CD8-positive, alpha-beta memory T cell (primary cell): ENCODE measurements at regions not wholly inside any gene's neighbourhood (a gene's known extent, or its start where the extent isn't known, plus 50 kb on each side); places are given as distances from the start of the nearest gene placed in this dataset.

ENCODE experiments used
- CTCF ChIA-PET: fragments of 350-600 bp; sonication (Branson Sonifier 250); formaldehyde crosslinking; loops from one replicate; lab custom pipeline; 2021; ENCODE audit warnings: antibody characterized with exemption; lab: Charles Lee
- POLR2A ChIA-PET: fragments of 350-600 bp; sonication (Branson Sonifier 250); formaldehyde crosslinking; loops from one replicate; lab custom pipeline; 2021; ENCODE audit warnings: antibody characterized with exemption; lab: Charles Lee
- DNase-seq, 5 donors: peaks; one replicate each; pipeline versions ENCODE4 v3.0.0 to v3.0.0-alpha.2; 2020 to 2022; ENCODE audit warnings: mixed read lengths in 1 of 5
- H3K27ac ChIP-seq: one replicate; pipeline ENCODE4 v1.7.0; 2013; ENCODE audit warnings: low read depth, mild to moderate bottlenecking, low read length, moderate library complexity
- H3K27me3 ChIP-seq: 2 replicates; pipeline ENCODE4 v1.7.0; 2013; ENCODE audit warnings: low read length, mild to moderate bottlenecking; ENCODE audit not compliant: insufficient read depth, poor library complexity, severe bottlenecking
- H3K36me3 ChIP-seq: 2 replicates; pipeline ENCODE4 v1.7.0; 2013; ENCODE audit warnings: mild to moderate bottlenecking, low read length, moderate library complexity; ENCODE audit not compliant: insufficient read depth
- H3K4me1 ChIP-seq: 2 replicates; pipeline ENCODE4 v1.7.0; 2013; ENCODE audit warnings: mild to moderate bottlenecking, low read length, moderate library complexity; ENCODE audit not compliant: insufficient read depth
- H3K4me3 ChIP-seq: 2 replicates; pipeline ENCODE4 v1.7.0; 2013; ENCODE audit warnings: mild to moderate bottlenecking, low read length
- H3K9me3 ChIP-seq: 2 replicates; pipeline ENCODE4 v1.7.0; 2013; ENCODE audit warnings: mild to moderate bottlenecking, low read length
- H3K27ac Mint-ChIP-seq, 8 donors: one replicate each; pipeline ENCODE4 v1.8.0; 2020 to 2021; ENCODE audit warnings: mixed read lengths in 8 of 8, mild to moderate bottlenecking in 6 of 8, inconsistent platforms in 3 of 8, moderate library complexity in 3 of 8
- H3K27me3 Mint-ChIP-seq, 2 donors: one replicate each; pipeline ENCODE4 v1.8.0; 2020 to 2021; ENCODE audit warnings: mixed read lengths in 2 of 2, mild to moderate bottlenecking in 1 of 2, moderate library complexity in 1 of 2
- H3K36me3 Mint-ChIP-seq, 3 donors: one replicate each; pipeline ENCODE4 v1.8.0; 2020 to 2021; ENCODE audit warnings: mixed read lengths in 3 of 3, inconsistent platforms in 1 of 3, mild to moderate bottlenecking in 1 of 3
- H3K4me1 Mint-ChIP-seq, 3 donors: one replicate each; pipeline ENCODE4 v1.8.0; 2020 to 2021; ENCODE audit warnings: mixed read lengths in 3 of 3, inconsistent platforms in 1 of 3, mild to moderate bottlenecking in 1 of 3
- H3K4me3 Mint-ChIP-seq, 7 donors: one replicate each; pipeline ENCODE4 v1.8.0; 2020 to 2021; ENCODE audit warnings: mixed read lengths in 7 of 7, mild to moderate bottlenecking in 6 of 7, moderate library complexity in 4 of 7, inconsistent platforms in 2 of 7
- H3K9me3 Mint-ChIP-seq, 5 donors: one replicate each; pipeline ENCODE4 v1.8.0; 2020 to 2022; ENCODE audit warnings: mixed read lengths in 5 of 5, mild to moderate bottlenecking in 3 of 5, moderate library complexity in 2 of 5, inconsistent platforms in 1 of 5

DNA sequence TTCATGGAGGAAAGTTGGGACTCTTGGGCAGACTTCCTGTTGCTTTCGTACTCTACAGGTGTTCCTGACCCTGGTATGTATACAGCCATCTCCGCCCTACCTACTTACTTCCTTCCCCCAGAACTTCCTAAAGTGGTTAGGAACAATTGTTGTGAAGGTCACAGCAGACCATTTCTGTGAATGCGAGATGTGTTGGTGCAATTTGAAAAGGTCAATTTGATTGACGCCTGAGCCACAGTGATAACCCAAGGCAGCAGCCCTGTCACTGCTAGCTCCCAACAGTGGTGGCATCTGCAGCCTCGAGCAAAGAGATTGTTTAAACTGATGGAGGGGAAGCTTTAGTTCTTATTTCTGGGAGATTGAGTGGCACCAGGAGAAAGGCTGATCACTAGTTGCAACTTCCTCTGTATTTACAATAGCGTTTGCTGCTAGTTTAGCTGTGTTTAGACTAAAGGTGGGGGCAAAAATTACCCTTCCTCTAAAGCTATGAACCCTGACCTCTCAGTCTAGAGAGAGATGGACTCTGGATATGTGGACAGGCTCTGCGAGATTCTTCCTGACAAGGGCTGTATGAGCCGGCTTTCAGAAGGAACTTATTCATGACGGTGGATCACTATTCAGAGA is 78.3 kb upstream of the MAP4K3 start:
- POLR2A ChIA-PET = no interaction called here
- no peak overlapping the region for H3K27ac ChIP-seq
- no peaks in the 10 kb centered on the region for H3K27me3 ChIP-seq
- no peak overlapping the region for H3K4me3 Mint-ChIP-seq
- peaks cover 0 to 12% (median 2%) of the 10 kb centered on the region in 3 donors for H3K36me3 Mint-ChIP-seq
- no peaks in the 10 kb centered on the region for H3K27me3 Mint-ChIP-seq
- no peaks in the 10 kb centered on the region for H3K9me3 Mint-ChIP-seq
- peaks cover 2 to 9% (median 4%) of the 10 kb centered on the region in 3 donors for H3K4me1 Mint-ChIP-seq
- no peak overlapping the region for H3K27ac Mint-ChIP-seq
- CTCF ChIA-PET = no interaction called here
- DNase-seq = no peak
- H3K4me3 ChIP-seq = no peak overlapping the region
- H3K36me3 ChIP-seq = no peaks in the 10 kb centered on the region
- H3K4me1 ChIP-seq = no peaks in the 10 kb centered on the region
- H3K9me3 ChIP-seq = no peaks in the 10 kb centered on the region

DNA sequence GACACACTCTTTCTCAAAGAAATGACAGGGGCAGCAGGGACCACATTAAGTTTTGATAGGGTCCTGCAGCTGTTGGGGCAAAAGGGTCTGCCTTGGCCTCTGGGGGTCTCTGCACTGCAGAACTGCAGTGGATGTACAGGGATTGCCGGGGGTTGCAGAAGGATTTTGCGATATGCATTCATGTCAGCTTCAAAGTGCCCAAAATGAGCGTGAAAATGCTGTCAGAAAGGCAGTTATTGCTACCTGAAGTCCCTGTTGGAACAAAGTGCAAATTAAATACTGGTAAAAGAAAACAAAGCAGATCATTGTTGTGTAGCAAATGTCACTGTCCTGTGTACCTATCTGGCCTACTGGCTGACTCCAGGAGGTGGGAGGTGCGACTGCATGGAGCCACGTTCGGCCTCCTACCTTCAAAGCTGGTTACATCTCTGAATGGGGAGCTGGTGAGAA is 78.8 kb upstream of the MAP4K3 start:
- H3K9me3 Mint-ChIP-seq = no peaks in the 10 kb centered on the region
- no peak overlapping the region for H3K27ac ChIP-seq
- no peak for DNase-seq
- ChIA-PET POLR2A (no interaction called here), CTCF (no interaction called here)
- no peaks in the 10 kb centered on the region for H3K27me3 ChIP-seq
- peaks cover 0 to 16% (median 2%) of the 10 kb centered on the region in 3 donors for H3K36me3 Mint-ChIP-seq
- H3K4me1 ChIP-seq = no peaks in the 10 kb centered on the region
- H3K4me3 ChIP-seq = no peak overlapping the region
- H3K27me3 Mint-ChIP-seq = no peaks in the 10 kb centered on the region
- H3K9me3 ChIP-seq = no peaks in the 10 kb centered on the region
- H3K27ac Mint-ChIP-seq = no peak overlapping the region
- no peaks in the 10 kb centered on the region for H3K36me3 ChIP-seq
- peaks cover 2 to 9% (median 4%) of the 10 kb centered on the region in 3 donors for H3K4me1 Mint-ChIP-seq
- H3K4me3 Mint-ChIP-seq = no peak overlapping the region

DNA sequence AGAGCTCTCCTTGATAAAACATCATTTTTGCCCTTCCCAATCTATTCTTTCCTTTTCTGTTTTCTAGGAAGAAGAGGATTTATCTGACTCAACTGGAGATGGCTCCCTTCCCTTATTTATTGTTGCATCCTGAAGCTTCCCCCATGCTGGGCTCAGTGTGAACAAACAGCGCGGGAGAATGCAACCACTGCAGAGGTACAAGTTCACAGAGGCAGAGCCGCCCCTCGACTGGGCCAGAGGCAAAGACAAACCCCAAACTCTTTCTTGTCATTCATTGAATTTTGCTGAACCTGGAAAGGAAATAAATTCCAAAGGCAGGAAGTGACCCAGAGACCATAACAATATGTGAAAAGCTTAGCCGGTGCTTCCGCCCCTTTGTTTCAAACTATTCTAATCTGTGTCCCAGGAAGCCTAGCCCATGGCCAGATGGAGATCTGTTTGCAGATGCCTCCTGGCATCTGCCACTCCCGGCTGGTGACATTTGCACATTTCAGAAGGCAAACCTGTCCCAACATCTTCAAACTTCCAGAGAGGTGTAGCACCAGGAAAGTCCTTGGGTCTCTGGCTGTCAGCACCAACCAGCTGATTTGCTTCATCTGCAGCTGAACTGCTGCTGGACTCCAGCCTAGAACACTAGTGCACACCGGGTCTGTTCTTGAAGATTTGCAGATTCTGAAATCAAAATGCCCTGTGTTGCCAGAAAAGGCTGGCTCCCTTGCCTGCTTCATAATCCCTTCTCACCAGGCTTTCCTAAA is 79.4 kb upstream of the MAP4K3 start:
- no peak for DNase-seq
- no peak overlapping the region for H3K27ac ChIP-seq
- Mint-ChIP-seq H3K27me3 (no peaks in the 10 kb centered on the region), H3K9me3 (no peaks in the 10 kb centered on the region), H3K27ac (no peak overlapping the region), H3K4me3 (no peak overlapping the region), H3K4me1 (peaks cover 2 to 9% (median 4%) of the 10 kb centered on the region in 3 donors), H3K36me3 (peaks cover 0 to 21% (median 2%) of the 10 kb centered on the region in 3 donors)
- no peaks in the 10 kb centered on the region for H3K9me3 ChIP-seq
- no peaks in the 10 kb centered on the region for H3K4me1 ChIP-seq
- H3K36me3 ChIP-seq = no peaks in the 10 kb centered on the region
- H3K4me3 ChIP-seq = no peak overlapping the region
- ChIA-PET POLR2A (no interaction called here), CTCF (no interaction called here)
- no peaks in the 10 kb centered on the region for H3K27me3 ChIP-seq

DNA sequence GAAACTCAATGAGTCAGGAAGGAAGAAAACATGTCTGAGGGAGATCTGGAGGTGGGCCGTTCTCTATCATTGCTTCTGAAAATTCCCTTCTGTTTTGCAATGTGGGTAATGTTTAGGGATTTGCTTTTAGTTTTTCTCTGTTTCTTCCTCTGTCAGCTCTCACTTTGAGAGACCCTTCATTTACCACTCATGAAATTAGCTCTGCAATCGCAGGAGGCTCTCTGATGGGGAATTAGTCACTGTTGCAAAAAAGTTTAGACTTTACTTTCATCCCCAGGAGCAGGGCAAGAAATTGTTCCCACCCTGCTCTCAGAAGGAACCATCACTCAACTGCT is 80.0 kb upstream of the MAP4K3 start:
- POLR2A ChIA-PET = no interaction called here
- CTCF ChIA-PET = no interaction called here

DNA sequence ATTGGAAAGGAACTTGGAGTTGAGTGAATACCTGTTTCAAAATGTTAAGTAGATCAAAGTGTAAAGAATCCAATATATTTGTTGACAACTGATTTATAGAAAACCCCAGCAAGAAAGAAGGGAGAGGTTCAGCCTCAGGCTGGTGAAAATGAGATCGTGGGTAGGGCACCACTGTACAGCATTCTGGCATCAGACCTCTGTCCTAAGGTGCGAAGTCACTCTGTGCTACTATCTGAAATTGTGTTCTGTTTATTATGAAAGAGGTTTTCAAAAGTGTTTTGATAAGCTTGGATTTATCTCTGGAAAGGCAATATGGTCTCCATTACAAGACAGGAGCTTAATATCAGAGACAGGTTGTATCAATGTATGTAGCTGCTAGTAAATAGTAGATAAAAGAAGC is 80.5 kb upstream of the MAP4K3 start:
- Histone ChIP-seq H3K4me3 (no peak overlapping the region), H3K27ac (no peak overlapping the region), H3K36me3 (no peaks in the 10 kb centered on the region), H3K4me1 (no peaks in the 10 kb centered on the region), H3K27me3 (no peaks in the 10 kb centered on the region), H3K9me3 (no peaks in the 10 kb centered on the region)
- no peak overlapping the region for H3K4me3 Mint-ChIP-seq
- peaks cover 0 to 28% (median 2%) of the 10 kb centered on the region in 3 donors for H3K36me3 Mint-ChIP-seq
- no peaks in the 10 kb centered on the region for H3K27me3 Mint-ChIP-seq
- POLR2A ChIA-PET = no interaction called here
- peaks cover 0 to 2% (median 0%) of the 10 kb centered on the region in 5 donors for H3K9me3 Mint-ChIP-seq
- no peak overlapping the region for H3K27ac Mint-ChIP-seq
- no peak for DNase-seq
- peaks cover 2 to 9% (median 4%) of the 10 kb centered on the region in 3 donors for H3K4me1 Mint-ChIP-seq
- CTCF ChIA-PET = no interaction called here

More for the DNA sequence above, 80.0 kb upstream of the MAP4K3 start:
- H3K36me3 Mint-ChIP-seq = peaks cover 0 to 22% (median 2%) of the 10 kb centered on the region in 3 donors
- H3K9me3 Mint-ChIP-seq = no peaks in the 10 kb centered on the region
- no peak for DNase-seq
- no peaks in the 10 kb centered on the region for H3K4me1 ChIP-seq
- H3K27ac ChIP-seq = no peak overlapping the region
- H3K4me3 ChIP-seq = no peak overlapping the region
- no peak overlapping the region for H3K27ac Mint-ChIP-seq
- H3K36me3 ChIP-seq = no peaks in the 10 kb centered on the region
- no peaks in the 10 kb centered on the region for H3K27me3 ChIP-seq
- no peaks in the 10 kb centered on the region for H3K27me3 Mint-ChIP-seq
- no peaks in the 10 kb centered on the region for H3K9me3 ChIP-seq
- peaks cover 2 to 9% (median 4%) of the 10 kb centered on the region in 3 donors for H3K4me1 Mint-ChIP-seq
- no peak overlapping the region for H3K4me3 Mint-ChIP-seq

DNA sequence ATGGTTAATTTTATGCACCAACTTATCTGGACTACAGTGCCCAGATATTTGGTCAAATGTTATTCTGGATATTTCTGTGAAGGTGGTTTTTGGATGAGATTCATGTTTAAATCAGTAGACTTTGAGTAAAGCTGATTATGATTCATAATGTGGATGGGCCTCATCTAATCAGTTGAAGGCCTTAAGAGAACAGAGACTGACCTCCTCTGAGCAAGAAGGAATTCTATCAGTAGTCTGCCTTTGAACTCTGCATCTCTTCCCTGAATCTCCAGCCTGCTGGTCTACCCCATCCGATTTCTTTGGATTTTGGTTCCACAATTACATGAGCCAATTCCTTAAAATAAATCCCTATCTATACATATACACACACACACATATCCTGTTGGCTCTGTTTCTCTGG is 82.8 kb upstream of the MAP4K3 start:
- no peaks in the 10 kb centered on the region for H3K36me3 ChIP-seq
- ChIA-PET POLR2A (no interaction called here), CTCF (no interaction called here)
- H3K9me3 Mint-ChIP-seq = peaks cover 0 to 2% (median 0%) of the 10 kb centered on the region in 5 donors
- H3K4me3 ChIP-seq = no peak overlapping the region
- no peak overlapping the region for H3K27ac ChIP-seq
- H3K27me3 Mint-ChIP-seq = no peaks in the 10 kb centered on the region
- H3K4me1 Mint-ChIP-seq = no peaks in the 10 kb centered on the region
- no peak overlapping the region for H3K4me3 Mint-ChIP-seq
- H3K36me3 Mint-ChIP-seq = peaks cover 0 to 28% (median 2%) of the 10 kb centered on the region in 3 donors
- no peak for DNase-seq
- H3K27me3 ChIP-seq = no peaks in the 10 kb centered on the region
- no peak overlapping the region for H3K27ac Mint-ChIP-seq
- H3K4me1 ChIP-seq = no peaks in the 10 kb centered on the region
- H3K9me3 ChIP-seq = no peaks in the 10 kb centered on the region

DNA sequence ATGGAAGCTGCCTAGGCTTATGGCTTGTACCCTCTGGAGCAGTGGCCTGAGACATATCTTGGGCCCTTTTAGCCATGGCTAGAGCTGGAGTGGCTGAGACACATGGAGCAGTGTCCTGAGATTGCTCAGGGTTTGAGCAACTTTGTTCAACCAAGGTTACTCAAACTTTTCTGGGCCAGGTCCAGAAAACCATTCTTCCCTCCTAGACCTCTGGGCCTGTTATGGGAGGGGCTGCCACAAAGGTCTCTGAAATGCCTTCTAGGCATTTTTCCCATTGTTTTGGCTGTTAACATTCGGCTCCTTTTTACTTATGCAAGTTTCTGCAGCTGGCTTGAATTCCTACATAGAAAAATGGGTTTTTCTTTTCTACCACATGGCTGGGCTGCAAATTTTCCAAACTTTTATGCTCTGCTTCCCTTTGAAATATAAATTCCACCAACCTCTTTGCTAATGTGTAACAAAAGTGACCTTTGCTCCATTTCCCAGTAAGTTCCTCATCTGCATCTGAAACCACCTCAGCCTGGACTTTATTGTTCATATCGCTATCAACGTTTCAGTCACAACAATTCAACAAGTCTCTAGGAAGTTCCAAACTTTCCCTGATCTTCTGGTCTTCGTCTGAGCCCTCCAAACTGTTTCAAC is 84.9 kb upstream of the MAP4K3 start:
- no peak overlapping the region for H3K4me3 ChIP-seq
- H3K36me3 Mint-ChIP-seq = peaks cover 0 to 28% (median 2%) of the 10 kb centered on the region in 3 donors
- no peak overlapping the region for H3K4me3 Mint-ChIP-seq
- POLR2A ChIA-PET = no interaction called here
- no peaks in the 10 kb centered on the region for H3K4me1 ChIP-seq
- no peaks in the 10 kb centered on the region for H3K4me1 Mint-ChIP-seq
- no peak overlapping the region for H3K27ac Mint-ChIP-seq
- CTCF ChIA-PET = no interaction called here
- H3K27me3 Mint-ChIP-seq = no peaks in the 10 kb centered on the region
- H3K36me3 ChIP-seq = no peaks in the 10 kb centered on the region
- H3K27ac ChIP-seq = no peak overlapping the region
- no peak for DNase-seq
- H3K9me3 Mint-ChIP-seq = peaks cover 0 to 2% (median 0%) of the 10 kb centered on the region in 5 donors
- no peaks in the 10 kb centered on the region for H3K27me3 ChIP-seq
- H3K9me3 ChIP-seq = no peaks in the 10 kb centered on the region

DNA sequence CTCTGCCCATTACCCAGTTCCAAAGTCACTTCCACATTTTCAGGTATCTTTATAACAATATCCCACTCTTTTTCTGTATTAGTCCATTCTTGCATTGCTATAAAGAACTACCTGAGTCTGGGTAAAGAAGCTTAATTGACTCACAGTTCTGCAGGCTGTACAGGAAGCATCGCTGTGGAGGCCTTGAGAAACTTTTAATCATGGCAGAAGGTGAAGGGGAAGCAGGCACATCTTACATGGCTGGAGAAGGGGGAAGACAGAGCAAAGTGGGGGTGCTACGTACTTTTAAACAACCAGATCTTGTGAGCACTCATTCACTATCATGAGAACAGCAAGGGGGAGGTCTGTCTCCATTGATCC is 85.4 kb upstream of the MAP4K3 start:
- no peak for DNase-seq
- H3K36me3 Mint-ChIP-seq = peaks cover 0 to 28% (median 2%) of the 10 kb centered on the region in 3 donors
- no peaks in the 10 kb centered on the region for H3K4me1 Mint-ChIP-seq
- ChIA-PET POLR2A (no interaction called here), CTCF (no interaction called here)
- H3K27me3 Mint-ChIP-seq = no peaks in the 10 kb centered on the region
- H3K27ac ChIP-seq = no peak overlapping the region
- H3K4me1 ChIP-seq = no peaks in the 10 kb centered on the region
- no peak overlapping the region for H3K27ac Mint-ChIP-seq
- no peaks in the 10 kb centered on the region for H3K27me3 ChIP-seq
- H3K4me3 Mint-ChIP-seq = no peak overlapping the region
- no peaks in the 10 kb centered on the region for H3K9me3 ChIP-seq
- peaks cover 0 to 2% (median 0%) of the 10 kb centered on the region in 5 donors for H3K9me3 Mint-ChIP-seq
- H3K36me3 ChIP-seq = no peaks in the 10 kb centered on the region
- H3K4me3 ChIP-seq = no peak overlapping the region
